Urinary bladder (tissue), 3 donors: ENCODE measurements at regions not wholly inside any gene's neighbourhood (a gene's known extent, or its start where the extent isn't known, plus 50 kb on each side); places are given as distances from the start of the nearest gene placed in this dataset.
"Not testable (repeated sequence)": the region's sequence is repeated elsewhere in the genome, so short reads cannot be mapped to it uniquely, and the experiment has no call there.

Experiments
- DNase-seq: peaks from one replicate; pipeline ENCODE4 v3.0.0-alpha.2; 2015; ENCODE audit errors: extremely low spot score
- H3K27ac ChIP-seq: one replicate; pipeline ENCODE4 v1.5.1; 2013; ENCODE audit warnings: low read depth, mild to moderate bottlenecking, moderate library complexity
- H3K36me3 ChIP-seq: one replicate; pipeline ENCODE4 v1.6.1; 2013; ENCODE audit warnings: mild to moderate bottlenecking, moderate library complexity; ENCODE audit not compliant: insufficient read depth
- H3K4me1 ChIP-seq: one replicate; pipeline ENCODE4 v1.6.1; 2013; ENCODE audit warnings: mild to moderate bottlenecking, moderate library complexity; ENCODE audit not compliant: insufficient read depth
- H3K4me3 ChIP-seq: one replicate; pipeline ENCODE4 v1.5.1; 2013; ENCODE audit warnings: low read depth, low read length
- WGBS: extraction: QIAGEN DNeasy Blood & Tissue Kit; methylation state at CpG from one replicate; pipeline ENCODE4 v1.1.7; 2013; 5-methylcytosine and 5-hydroxymethylcytosine counted together
- donor health status: healthy with polysubstance abuse.
- donor health status: healthy.

DNA sequence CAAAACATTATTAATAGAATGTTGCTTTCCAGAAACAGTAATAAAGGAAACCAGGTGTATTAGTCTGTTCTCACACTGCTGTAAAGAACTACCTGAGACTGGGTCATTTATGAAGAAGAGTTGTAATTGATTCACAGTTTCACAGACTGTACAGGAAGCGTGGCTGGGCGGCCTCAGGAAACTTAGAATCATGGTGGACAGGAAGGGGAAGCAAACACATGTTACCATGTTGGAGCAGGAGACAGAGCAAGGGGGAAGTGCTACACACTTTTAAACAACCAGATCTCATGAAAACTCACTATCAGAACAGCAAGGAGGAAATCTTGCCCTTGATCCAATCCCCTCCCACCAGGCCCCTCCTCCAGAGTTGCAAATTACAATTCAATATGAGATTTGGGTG, 815.8 kb downstream of the TRIML1 start:
- no peaks in the 10 kb centered on the region for H3K4me1 ChIP-seq
- WGBS = 75% methylated on average over 2 of the region's 2 CpGs
- H3K4me3 ChIP-seq = no peak overlapping the region
- H3K27ac ChIP-seq = no peak overlapping the region
- no peak for DNase-seq
- H3K36me3 ChIP-seq = no peaks in the 10 kb centered on the region

DNA sequence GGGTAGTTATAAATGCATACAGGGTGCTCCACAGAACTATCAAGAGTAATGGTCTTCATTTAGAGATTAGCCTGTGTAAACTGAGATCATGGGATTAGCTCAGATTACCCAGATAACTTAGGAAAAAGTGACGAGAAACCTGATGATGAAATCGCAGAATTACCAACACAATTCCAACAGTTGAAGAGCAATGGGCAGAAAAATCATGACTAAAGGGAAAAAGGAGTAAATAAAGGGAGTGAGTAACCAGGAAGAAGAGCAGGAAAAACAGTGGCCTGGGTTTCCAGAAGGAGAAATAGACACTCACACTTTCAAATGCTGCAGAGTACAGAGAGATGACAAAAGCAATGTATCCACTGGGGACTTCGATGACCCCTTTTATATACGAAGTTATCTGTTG, 817.3 kb downstream of the TRIML1 start:
- no peak overlapping the region for H3K27ac ChIP-seq
- no peak overlapping the region for H3K4me3 ChIP-seq
- no peaks in the 10 kb centered on the region for H3K4me1 ChIP-seq
- no peaks in the 10 kb centered on the region for H3K36me3 ChIP-seq
- 72% methylated on average over 4 of the region's 4 CpGs for WGBS
- no peak for DNase-seq

DNA sequence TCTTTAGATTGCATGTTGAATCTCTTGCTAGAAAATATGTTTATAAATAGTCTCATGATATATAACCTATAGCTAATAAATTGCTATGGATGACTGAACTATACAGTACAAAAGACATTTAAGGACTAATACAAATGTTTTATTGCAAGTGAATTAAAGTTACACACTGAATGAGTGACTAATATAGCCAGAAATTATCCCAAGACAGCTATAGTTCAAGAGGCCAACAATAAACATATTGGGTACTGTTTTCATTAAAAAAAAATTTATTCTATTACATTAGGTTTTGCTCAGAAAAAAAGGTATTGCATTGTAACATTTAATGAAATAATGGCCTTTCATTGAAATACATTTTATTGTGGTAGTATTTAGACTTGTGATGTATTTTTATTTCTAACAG, 819.1 kb downstream of the TRIML1 start:
- H3K27ac ChIP-seq = no peak overlapping the region
- no peak for DNase-seq
- H3K4me3 ChIP-seq = no peak overlapping the region
- no peaks in the 10 kb centered on the region for H3K4me1 ChIP-seq
- H3K36me3 ChIP-seq = no peaks in the 10 kb centered on the region

DNA sequence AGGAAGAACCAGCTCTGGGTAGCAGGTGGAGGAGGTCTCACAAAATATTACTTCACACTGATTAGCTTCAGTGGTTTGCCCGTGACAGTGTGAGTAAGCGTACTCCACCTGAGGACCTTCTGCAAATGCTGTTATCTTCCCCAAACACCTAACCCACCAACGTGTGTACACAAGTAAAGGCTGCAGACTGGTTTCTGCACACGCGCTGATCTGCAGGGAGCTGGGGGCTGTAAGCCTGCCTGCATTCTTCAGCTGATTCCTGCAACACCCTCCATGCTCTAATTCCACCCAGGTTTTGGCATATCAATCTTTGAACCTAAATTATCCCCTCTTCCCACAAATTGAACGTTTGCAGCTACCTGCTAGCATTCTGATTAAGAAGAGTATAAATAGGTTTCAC, 820.2 kb downstream of the TRIML1 start:
- no peaks in the 10 kb centered on the region for H3K36me3 ChIP-seq
- DNase-seq = no peak
- no peaks in the 10 kb centered on the region for H3K4me1 ChIP-seq
- H3K27ac ChIP-seq = no peak overlapping the region
- 77% methylated on average over 6 of the region's 6 CpGs for WGBS
- H3K4me3 ChIP-seq = no peak overlapping the region

DNA sequence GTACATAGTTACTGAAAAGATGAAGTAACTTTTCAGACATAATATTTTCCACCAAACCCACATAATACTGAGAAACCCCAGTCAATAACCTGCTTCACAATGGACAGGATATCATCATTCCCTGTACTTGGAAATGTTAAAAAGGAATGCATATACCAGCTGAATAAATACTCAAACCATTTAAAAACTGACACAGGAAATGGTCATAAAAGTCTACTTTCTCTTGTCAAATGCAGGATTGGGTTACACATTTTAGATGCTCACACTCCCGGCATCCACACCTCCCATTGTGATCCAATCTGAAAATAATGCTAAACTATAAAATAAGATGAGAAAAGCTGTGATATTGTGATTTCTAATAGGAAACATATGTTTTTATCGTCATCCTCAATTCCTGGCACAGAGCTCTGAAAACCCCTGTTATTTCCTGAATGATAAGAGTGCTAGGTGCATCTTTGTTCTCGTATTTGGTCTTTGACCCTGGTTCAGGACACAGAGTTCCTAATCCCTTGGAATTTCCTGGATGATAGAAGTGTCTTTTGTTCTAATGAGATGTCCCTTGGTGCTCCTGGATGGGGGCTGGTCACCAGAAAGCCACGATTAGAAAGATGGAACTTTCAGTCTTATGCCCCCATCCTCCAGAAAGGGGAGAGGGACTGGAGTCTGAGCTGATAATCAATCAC, 821.3 kb downstream of the TRIML1 start:
- 26% methylated on average over 4 of the region's 4 CpGs for WGBS
- DNase-seq = no peak
- Histone ChIP-seq H3K36me3 (no peaks in the 10 kb centered on the region), H3K4me3 (no peak overlapping the region), H3K27ac (no peak overlapping the region), H3K4me1 (no peaks in the 10 kb centered on the region)

DNA sequence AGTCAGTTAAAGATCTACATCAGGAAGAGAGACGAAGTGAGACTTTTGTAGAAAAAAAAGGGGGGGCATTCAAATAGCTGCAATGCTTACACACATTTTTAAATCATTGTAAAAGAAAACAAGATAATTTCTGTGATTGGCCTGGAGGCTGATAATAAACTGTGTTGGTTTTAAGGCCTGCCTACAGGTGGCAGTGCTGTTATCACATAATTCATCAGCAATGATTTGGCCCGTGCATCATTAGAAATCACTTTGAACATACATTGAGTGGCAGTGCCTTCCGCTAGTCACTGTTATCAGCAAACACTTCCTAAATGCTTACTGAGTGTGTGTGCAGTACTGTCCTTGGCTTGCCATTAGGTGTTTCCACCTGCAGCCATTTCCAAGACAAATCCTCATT, 831.9 kb downstream of the TRIML1 start:
- 28% methylated on average over 3 of the region's 3 CpGs for WGBS
- Histone ChIP-seq H3K36me3 (no peaks in the 10 kb centered on the region), H3K4me3 (no peak overlapping the region), H3K4me1 (no peaks in the 10 kb centered on the region), H3K27ac (no peak overlapping the region)
- no peak for DNase-seq

DNA sequence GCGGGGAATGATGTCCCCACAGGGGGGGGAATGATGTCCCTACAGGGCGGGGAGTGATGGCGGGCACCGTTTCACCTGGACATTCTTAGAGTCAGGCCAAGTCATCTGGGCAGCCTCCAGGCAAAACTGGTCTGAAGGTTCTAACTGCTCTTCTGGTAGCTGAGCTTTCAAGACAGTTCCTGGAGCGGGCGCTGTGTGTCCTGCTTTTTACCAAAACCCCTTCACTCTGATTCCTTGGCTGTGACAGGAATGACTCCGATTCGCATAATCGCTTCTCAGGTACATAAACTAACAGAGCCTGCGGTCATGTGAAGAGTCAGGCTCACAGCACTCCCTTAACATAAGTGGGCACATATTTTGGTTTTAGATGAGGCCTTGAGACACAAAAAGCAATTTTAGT, 836.0 kb downstream of the TRIML1 start:
- Histone ChIP-seq H3K36me3 (no peaks in the 10 kb centered on the region), H3K27ac (no peak overlapping the region), H3K4me1 (no peaks in the 10 kb centered on the region), H3K4me3 (no peak overlapping the region)
- no peak for DNase-seq
- 92% methylated on average over 10 of the region's 10 CpGs for WGBS

DNA sequence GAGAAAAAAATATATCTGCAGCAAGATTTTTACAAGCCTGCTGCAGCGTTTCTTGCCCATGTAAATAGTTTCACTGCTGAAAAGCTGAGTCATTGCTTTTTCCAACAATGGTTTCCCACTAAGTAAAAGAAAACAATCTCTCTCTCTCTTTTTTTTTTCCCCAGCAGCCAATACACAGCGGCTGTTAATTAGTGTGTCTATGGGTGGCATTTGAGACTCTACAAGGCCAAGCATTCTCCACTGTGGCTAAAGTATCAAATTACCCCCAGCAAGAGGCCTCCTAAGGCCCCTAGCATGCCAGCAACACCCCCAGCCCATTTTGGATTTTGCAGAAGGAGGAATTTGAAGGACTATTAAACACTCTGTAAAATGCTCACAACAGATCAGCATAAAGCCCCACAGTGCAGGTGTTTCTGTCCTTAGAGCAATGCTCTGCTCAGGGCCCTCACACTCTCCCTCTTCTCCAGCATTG, 837.4 kb downstream of the TRIML1 start:
- WGBS = 3% methylated on average over 2 of the region's 2 CpGs
- H3K27ac ChIP-seq = no peak overlapping the region
- no peaks in the 10 kb centered on the region for H3K36me3 ChIP-seq
- no peaks in the 10 kb centered on the region for H3K4me1 ChIP-seq
- no peak overlapping the region for H3K4me3 ChIP-seq
- no peak for DNase-seq

DNA sequence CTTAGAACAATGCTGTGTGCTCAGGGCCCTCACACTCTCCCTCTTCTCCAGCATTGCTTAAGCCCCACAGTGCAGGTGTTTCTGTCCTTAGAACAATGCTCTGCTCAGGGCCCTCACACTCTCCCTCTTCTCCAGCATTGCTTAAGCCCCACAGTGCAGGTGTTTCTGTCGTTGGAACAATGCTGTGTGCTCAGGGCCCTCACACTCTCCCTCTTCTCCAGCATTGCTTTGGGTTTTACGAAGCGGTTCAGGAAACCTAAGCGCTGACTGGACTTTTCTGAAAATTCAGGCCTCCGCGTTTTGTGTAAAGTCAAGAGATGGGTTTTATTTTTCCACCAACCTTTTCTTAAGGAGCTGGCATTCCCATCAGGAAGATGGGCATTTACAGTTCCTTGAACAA, 838.0 kb downstream of the TRIML1 start:
- H3K4me3 ChIP-seq, DNase-seq, H3K4me1 ChIP-seq, H3K27ac ChIP-seq, H3K36me3 ChIP-seq: not testable (repeated sequence)
- WGBS = 83% methylated on average over 6 of the region's 6 CpGs

DNA sequence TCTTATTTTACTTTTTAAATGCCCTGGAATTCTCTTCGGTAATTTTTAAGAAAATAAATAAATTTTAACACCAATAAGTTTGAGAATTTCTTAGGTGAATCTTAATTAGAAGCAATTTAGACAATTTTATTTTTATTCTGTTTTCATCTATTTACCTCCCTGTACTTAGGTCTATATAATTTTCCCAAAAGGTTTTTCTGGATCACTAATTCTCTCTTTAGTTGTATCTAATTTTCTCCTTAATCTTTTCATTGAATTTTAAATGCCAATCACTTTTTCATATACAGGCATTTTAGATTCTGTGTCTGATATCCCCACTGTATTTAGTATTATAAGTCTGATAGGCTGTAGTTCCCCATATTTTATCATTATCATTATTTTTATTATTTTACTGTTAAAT, 845.3 kb downstream of the TRIML1 start:
- no peak overlapping the region for H3K27ac ChIP-seq
- 94% methylated on average over 1 of the region's 1 CpG for WGBS
- no peak overlapping the region for H3K4me3 ChIP-seq
- H3K36me3 ChIP-seq = no peaks in the 10 kb centered on the region
- H3K4me1 ChIP-seq = no peaks in the 10 kb centered on the region
- DNase-seq = no peak

DNA sequence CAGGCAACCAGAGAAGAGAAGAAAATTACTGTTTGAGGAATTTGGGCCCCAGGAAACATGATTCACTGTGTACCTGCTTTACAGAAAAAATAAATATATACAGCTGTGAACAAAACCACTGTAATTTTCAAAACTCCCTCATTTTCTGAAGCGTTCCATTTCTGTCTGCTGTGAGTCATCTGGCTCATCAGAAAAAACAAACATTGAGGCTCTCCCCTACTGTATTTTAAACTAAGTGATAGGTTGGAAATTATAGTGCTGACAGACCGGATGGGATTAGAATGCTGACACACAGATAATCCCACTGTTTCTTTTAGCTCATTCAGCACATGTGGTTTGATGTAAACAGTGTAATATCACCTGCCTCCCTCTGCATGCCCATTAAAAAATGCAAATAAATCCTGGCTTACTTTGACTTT, 847.0 kb downstream of the TRIML1 start:
- H3K36me3 ChIP-seq = no peaks in the 10 kb centered on the region
- no peak for DNase-seq
- H3K4me3 ChIP-seq = no peak overlapping the region
- H3K4me1 ChIP-seq = no peaks in the 10 kb centered on the region
- H3K27ac ChIP-seq = no peak overlapping the region
- WGBS = 20% methylated on average over 2 of the region's 2 CpGs

DNA sequence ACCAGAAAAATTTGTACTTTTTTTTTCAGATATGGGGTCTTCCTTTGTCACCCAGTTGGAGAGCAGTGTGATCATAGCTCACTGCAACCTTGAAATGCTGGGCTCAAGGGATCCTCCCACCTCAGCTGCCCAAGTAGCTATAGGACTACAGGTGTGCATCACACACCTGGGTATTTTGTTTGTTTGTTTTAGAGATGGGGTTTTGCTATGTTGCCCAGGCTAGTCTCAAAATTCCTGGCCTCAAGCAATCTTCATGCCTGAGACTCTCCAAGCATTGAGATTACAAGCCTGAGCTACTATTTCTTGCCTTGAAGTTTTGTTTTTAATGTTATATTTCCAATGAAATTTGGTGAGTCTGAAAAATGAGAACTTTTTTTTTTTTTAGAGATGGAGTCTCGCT, 847.8 kb downstream of the TRIML1 start:
- no peaks in the 10 kb centered on the region for H3K36me3 ChIP-seq
- H3K4me3 ChIP-seq = no peak overlapping the region
- H3K27ac ChIP-seq = no peak overlapping the region
- no peak for DNase-seq
- WGBS = 92% methylated on average over 1 of the region's 1 CpG
- H3K4me1 ChIP-seq = no peaks in the 10 kb centered on the region

DNA sequence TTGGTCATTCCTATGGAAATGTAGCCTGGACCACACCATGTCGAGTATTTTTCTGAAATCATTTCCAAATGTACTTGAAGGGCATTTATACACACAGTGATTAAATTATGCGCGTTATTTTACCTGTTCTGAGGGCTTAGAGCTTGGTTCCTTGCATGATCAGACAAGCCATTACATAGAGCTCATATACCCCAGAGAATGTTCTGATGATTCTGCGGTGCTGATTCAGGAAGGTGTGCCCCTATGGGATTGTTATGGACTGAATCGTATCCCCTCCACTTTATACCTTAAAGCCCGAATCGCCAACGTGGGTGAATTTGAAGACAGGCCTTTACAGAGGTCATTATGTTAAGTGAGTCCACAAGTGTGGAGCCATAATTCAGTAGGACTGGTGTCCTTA, 848.9 kb downstream of the TRIML1 start:
- DNase-seq = no peak
- 89% methylated on average over 8 of the region's 8 CpGs for WGBS
- no peak overlapping the region for H3K4me3 ChIP-seq
- no peaks in the 10 kb centered on the region for H3K4me1 ChIP-seq
- H3K36me3 ChIP-seq = no peaks in the 10 kb centered on the region
- H3K27ac ChIP-seq = no peak overlapping the region

DNA sequence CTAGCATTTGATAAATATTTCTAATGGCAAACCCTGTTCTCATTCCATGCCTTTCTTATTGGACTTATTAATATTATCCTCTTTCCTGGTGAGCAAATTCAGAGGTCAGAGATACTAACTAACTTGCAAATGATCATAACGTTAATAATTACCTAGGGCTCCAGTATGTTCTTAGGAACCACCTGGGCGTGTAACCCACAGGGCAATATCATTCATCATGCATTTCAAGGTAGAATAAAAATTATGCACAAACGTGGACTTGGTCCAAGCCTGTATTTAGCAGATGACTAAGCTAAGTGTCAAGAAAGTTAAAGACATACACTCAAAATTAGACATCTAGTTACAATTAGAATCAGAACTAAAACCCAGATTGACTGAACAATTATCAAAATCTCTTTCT, 850.1 kb downstream of the TRIML1 start:
- no peak overlapping the region for H3K4me3 ChIP-seq

DNA sequence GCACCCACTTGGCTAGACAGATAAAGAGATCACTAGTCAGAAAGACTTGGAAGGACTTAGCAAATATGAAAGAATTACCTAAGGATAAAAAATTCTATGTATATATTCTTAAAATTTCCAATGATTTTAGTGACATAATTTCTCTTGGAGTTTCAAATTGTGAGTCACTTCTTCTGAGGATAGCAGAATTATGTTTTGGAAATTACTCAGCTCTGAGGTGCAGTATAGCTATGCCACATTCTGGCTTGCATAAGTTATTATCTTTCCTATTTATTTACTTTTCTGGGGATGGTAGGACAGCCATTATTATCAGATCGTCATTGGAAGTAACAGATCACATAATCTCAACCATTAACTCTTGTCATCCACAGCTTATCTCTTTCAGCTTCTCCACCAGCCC, 853.5 kb downstream of the TRIML1 start:
- no peaks in the 10 kb centered on the region for H3K36me3 ChIP-seq
- 61% methylated on average over 1 of the region's 1 CpG for WGBS
- H3K4me1 ChIP-seq = no peaks in the 10 kb centered on the region
- no peak overlapping the region for H3K27ac ChIP-seq
- DNase-seq = no peak
- H3K4me3 ChIP-seq = no peak overlapping the region

More for the DNA sequence above, 850.1 kb downstream of the TRIML1 start:
- H3K36me3 ChIP-seq = no peaks in the 10 kb centered on the region
- 68% methylated on average over 3 of the region's 3 CpGs for WGBS
- no peaks in the 10 kb centered on the region for H3K4me1 ChIP-seq
- no peak overlapping the region for H3K27ac ChIP-seq
- DNase-seq = no peak
